DND-41 (cell line): ENCODE measurements at regions not wholly inside any gene's neighbourhood (a gene's known extent, or its start where the extent isn't known, plus 50 kb on each side); places are given as distances from the start of the nearest gene placed in this dataset.

ENCODE experiments used
- ATAC-seq: fragments of 200-7000 bp; cut with Tn5 transposase; 3 replicates; pipeline ENCODE4 v1.9.1; 2021; ENCODE audit warnings: low read depth; ENCODE audit not compliant: insufficient read depth
- DNase-seq: peaks from one replicate; pipeline ENCODE4 v3.0.0-alpha.2; 2020
- H2AFZ ChIP-seq: 2 replicates; pipeline ENCODE4 v1.6.0; 2012; ENCODE audit warnings: low read depth, low read length
- H3K27ac ChIP-seq: 2 replicates; pipeline ENCODE4 v1.5.1; 2012; ENCODE audit warnings: low read length, inconsistent platforms
- H3K27me3 ChIP-seq: fragments of 200-600 bp; sonication (generic); 2 replicates; pipeline ENCODE4 v1.6.0; 2012; ENCODE audit warnings: low read length, mild to moderate bottlenecking, inconsistent platforms; ENCODE audit not compliant: insufficient read depth, poor library complexity
- H3K36me3 ChIP-seq: 2 replicates; pipeline ENCODE4 v1.5.1; 2012; ENCODE audit warnings: low read length, inconsistent platforms; ENCODE audit not compliant: insufficient read depth
- H3K4me1 ChIP-seq: 2 replicates; pipeline ENCODE4 v1.5.1; 2012; ENCODE audit warnings: mild to moderate bottlenecking, low read length; ENCODE audit not compliant: insufficient read depth
- H3K4me2 ChIP-seq: 2 replicates; pipeline ENCODE4 v1.6.0; 2012; ENCODE audit warnings: mild to moderate bottlenecking, moderate library complexity, low read length, inconsistent platforms; ENCODE audit not compliant: insufficient read depth
- H3K4me3 ChIP-seq, 2 experiments: fragments of 200-600 bp in 1 of 2; shearing (Covaris generic) in 1 of 2; 2 replicates each; pipeline ENCODE4 v1.5.1; 2012 to 2016; ENCODE audit warnings: inconsistent platforms in 2 of 2, low read length in 2 of 2, mild to moderate bottlenecking in 2 of 2, low read depth in 1 of 2, moderate library complexity in 1 of 2
- H3K79me2 ChIP-seq: 2 replicates; pipeline ENCODE4 v1.6.0; 2012; ENCODE audit warnings: low read length, inconsistent platforms; ENCODE audit not compliant: insufficient read depth
- H3K9ac ChIP-seq: 2 replicates; pipeline ENCODE4 v1.6.0; 2012; ENCODE audit warnings: low read depth, mild to moderate bottlenecking, inconsistent platforms, low read length, moderate library complexity
- H3K9me3 ChIP-seq: 2 replicates; pipeline ENCODE4 v1.5.1; 2012; ENCODE audit warnings: low read length, moderate library complexity, mild to moderate bottlenecking, inconsistent platforms; ENCODE audit not compliant: insufficient read depth, severe bottlenecking
- H4K20me1 ChIP-seq: 2 replicates; pipeline ENCODE4 v1.6.0; 2012; ENCODE audit warnings: low read length; ENCODE audit not compliant: insufficient read depth
- EZH2 ChIP-seq: IDR thresholded peaks from 3 replicates; pipeline ENCODE4 v1.6.1; 2012; ENCODE audit warnings: borderline replicate concordance, low read depth, mild to moderate bottlenecking, moderate library complexity, low read length, inconsistent platforms; ENCODE audit not compliant: severe bottlenecking
- TF ChIP-seq, protein P1 (sequence below): IDR thresholded peaks from 2 replicates; pipeline ENCODE4 v1.5.1; 2012; ENCODE audit warnings: borderline replicate concordance, low read length, moderate library complexity, mild to moderate bottlenecking; ENCODE audit not compliant: poor library complexity, severe bottlenecking; ENCODE audit errors: extremely low read depth

DNA sequence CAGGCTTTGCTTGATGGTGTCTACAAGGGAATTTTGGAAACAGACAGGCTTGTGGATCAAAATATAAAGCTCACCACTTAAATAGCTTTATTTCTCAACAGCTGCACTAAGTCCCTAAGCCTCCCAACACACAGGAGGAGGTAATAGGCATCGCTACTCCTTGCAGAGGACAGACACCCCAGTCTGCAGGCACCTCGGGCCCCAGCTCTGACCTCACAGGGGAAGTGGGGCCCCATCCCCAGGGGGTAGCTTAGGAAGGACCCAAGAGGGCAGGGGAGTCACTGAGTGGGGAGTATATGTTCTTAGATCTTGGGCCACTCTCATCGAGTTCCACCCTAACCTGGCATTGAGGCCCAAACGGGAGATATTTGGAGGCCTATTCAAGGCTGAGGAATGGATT, 66.7 kb upstream of the XPA start:
- no peak for TF ChIP-seq EZH2
- TF ChIP-seq, protein P1, sequence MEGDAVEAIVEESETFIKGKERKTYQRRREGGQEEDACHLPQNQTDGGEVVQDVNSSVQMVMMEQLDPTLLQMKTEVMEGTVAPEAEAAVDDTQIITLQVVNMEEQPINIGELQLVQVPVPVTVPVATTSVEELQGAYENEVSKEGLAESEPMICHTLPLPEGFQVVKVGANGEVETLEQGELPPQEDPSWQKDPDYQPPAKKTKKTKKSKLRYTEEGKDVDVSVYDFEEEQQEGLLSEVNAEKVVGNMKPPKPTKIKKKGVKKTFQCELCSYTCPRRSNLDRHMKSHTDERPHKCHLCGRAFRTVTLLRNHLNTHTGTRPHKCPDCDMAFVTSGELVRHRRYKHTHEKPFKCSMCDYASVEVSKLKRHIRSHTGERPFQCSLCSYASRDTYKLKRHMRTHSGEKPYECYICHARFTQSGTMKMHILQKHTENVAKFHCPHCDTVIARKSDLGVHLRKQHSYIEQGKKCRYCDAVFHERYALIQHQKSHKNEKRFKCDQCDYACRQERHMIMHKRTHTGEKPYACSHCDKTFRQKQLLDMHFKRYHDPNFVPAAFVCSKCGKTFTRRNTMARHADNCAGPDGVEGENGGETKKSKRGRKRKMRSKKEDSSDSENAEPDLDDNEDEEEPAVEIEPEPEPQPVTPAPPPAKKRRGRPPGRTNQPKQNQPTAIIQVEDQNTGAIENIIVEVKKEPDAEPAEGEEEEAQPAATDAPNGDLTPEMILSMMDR = no peak
- no peaks in the 10 kb centered on the region for H3K4me1 ChIP-seq
- H3K9ac ChIP-seq = no peak overlapping the region
- H3K27me3 ChIP-seq = peaks cover 7% of the 10 kb centered on the region
- no peak overlapping the region for H2AFZ ChIP-seq
- no peak overlapping the region for H3K4me3 ChIP-seq
- H3K36me3 ChIP-seq = no peaks in the 10 kb centered on the region
- H3K79me2 ChIP-seq = no peaks in the 10 kb centered on the region
- DNase-seq (no peak), ATAC-seq (no peak)
- no peak overlapping the region for H3K4me2 ChIP-seq
- H3K9me3 ChIP-seq = no peaks in the 10 kb centered on the region
- no peaks in the 10 kb centered on the region for H4K20me1 ChIP-seq
- H3K27ac ChIP-seq = no peak overlapping the region

DNA sequence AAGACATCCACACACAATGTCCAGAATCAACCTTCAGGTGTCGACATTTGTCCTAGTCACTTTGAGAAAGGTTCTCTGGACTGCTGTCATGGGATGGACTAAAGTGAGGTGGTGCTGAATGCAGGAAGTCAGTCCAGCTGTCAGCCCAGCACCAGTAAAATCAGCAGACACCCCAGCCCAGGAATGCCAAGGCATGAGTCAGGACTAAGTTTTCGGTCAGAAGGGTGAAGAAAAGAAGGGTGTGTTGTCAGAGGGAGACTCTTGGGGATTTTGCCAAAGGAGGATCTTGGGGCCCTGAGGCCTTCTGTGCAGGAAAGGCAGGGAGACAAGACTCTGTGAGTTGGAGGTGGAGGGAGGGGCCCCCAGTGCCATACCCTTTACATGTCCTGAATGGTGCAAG, 69.0 kb upstream of the XPA start:
- Histone ChIP-seq H3K27ac (no peak overlapping the region), H3K36me3 (no peaks in the 10 kb centered on the region)

DNA sequence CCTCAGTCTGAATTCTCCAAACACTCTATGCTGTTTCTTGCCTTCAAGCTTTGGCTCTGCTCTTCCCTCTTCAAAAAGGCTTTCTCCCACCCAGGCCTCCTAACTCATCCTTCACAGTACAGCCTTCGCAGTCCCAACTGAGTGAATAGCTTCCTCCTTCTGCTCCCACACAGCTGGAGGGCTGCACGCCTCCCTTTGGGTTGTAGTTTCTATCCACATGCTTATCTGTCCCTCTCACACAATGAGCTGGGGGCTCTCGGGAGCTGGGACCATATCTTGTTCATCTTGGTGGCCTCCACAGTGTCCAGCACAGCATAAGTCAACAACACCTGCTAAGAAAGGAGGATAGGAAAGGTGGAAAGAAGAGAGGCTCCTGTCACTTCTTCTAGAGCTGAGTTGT, 69.5 kb upstream of the XPA start:
- Histone ChIP-seq H3K4me3 (no peak overlapping the region), H3K4me2 (no peak overlapping the region), H3K4me1 (no peaks in the 10 kb centered on the region), H3K79me2 (no peaks in the 10 kb centered on the region), H3K9me3 (no peaks in the 10 kb centered on the region), H3K27ac (no peak overlapping the region), H3K36me3 (no peaks in the 10 kb centered on the region), H3K27me3 (peaks cover 7% of the 10 kb centered on the region), H2AFZ (no peak overlapping the region), H3K9ac (no peak overlapping the region), H4K20me1 (no peaks in the 10 kb centered on the region)
- DNase-seq (no peak), ATAC-seq (no peak)
- TF ChIP-seq, protein P1 = no peak
- TF ChIP-seq EZH2 = no peak

More for the DNA sequence above, 69.0 kb upstream of the XPA start:
- no peak for TF ChIP-seq EZH2
- TF ChIP-seq, protein P1 = no peak
- H3K4me2 ChIP-seq = no peak overlapping the region
- H3K4me1 ChIP-seq = no peaks in the 10 kb centered on the region
- no peak for DNase-seq
- no peak overlapping the region for H3K9ac ChIP-seq
- ATAC-seq = no peak
- H4K20me1 ChIP-seq = no peaks in the 10 kb centered on the region
- no peak overlapping the region for H3K4me3 ChIP-seq
- no peaks in the 10 kb centered on the region for H3K9me3 ChIP-seq
- H2AFZ ChIP-seq = no peak overlapping the region
- no peaks in the 10 kb centered on the region for H3K79me2 ChIP-seq
- peaks cover 7% of the 10 kb centered on the region for H3K27me3 ChIP-seq

DNA sequence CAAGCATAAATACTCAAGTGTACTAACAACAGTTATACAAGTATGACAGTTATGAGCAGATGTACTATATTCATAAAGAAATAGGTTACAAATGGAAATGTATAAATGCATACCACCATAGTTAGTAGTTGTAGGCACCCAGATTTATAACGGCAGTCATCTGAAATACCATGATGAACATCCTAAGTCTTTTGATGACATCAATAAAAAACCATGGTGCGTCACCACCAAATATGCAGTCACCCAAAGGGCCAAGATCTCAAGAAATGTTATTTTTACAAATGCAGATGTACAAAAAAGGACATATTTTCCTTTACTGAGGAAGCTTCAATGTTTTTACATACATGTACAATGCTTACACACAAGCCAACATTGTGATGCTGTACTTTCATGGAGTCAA, 70.8 kb upstream of the XPA start:
- H3K27ac ChIP-seq = no peak overlapping the region
- ATAC-seq = no peak

More for the DNA sequence above, 70.8 kb upstream of the XPA start:
- Histone ChIP-seq H2AFZ (no peak overlapping the region), H3K4me1 (no peaks in the 10 kb centered on the region), H3K79me2 (no peaks in the 10 kb centered on the region), H3K9ac (no peak overlapping the region), H3K9me3 (no peaks in the 10 kb centered on the region), H4K20me1 (no peaks in the 10 kb centered on the region), H3K4me3 (no peak overlapping the region), H3K4me2 (no peak overlapping the region), H3K36me3 (no peaks in the 10 kb centered on the region), H3K27me3 (peaks cover 2% of the 10 kb centered on the region)
- DNase-seq = no peak
- TF ChIP-seq EZH2 = no peak
- TF ChIP-seq, protein P1 = no peak
